ENCODE measurements at regions not wholly inside any gene's neighbourhood (a gene's known extent, or its start where the extent isn't known, plus 50 kb on each side); places are given as distances from the start of the nearest gene placed in this dataset.
"Not testable (repeated sequence)": the region's sequence is repeated elsewhere in the genome, so short reads cannot be mapped to it uniquely, and the experiment has no call there.

DNA sequence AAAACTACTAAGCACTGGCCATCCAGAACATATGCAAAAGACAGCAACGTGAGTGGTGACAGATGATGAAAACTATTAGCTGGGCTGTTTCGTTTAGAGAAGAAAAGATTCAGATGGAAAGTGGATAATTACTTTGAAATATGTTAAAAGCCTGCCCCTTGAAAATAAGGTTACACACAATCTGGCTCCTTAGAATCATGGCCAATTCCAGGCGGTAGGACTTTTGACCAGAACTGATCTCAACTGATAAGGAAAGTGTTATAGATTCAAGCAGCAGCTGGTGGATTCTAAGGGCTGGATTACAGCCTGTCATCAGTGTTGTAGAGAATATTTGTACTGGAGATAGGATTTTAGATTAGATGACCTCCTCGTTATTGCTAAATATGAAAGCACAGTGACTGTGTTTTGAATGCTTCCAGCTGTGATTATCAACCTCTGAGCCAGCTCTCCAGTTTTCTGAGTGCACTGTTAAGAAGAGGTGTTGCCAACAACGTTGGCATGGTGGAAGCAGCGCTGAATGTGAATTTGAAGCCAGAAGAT is 75.1 kb downstream of the KBTBD2 start:
- peak; percentile 38 for FAIRE-seq
- not testable (repeated sequence) for DNase-seq (ENCODE audit: insufficient read length)

DNA sequence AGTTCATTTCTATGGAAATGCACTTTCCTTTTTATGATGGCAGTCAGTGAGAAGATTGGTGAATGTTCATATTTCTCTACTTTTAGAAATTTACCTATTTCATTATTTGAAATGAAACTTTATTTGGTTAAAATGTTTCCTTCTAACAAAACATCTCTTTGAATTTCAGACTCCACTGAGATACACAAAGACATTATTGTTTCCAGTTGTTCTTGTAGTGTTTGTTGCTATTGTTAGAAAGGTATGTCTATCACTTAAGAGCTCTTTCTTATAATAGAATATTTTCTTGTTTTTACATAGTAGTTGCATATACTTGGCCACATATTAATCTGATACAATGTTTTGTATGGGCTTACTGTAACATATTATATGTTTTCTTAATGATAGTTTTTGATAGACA is 76.8 kb downstream of the KBTBD2 start:
- FAIRE-seq; DNase-seq (ENCODE audit: insufficient read length): not testable (repeated sequence)

DNA sequence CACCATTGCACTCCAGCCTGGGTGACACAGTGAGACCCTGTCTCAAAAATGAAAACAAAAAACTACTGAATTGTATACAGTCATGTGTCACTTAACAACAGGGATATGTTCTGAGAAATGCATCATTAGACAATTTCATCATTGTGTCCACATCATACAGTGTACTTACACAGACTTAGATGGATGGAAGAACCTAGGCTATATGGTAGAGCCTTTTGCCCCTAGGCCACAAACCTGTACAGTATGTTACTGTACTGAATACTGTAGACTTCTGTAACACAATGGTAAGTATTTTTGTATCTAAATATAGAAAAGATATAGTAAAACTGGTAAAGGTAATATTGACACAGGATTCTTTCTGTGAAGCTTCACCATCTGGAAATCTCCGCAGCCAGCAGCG is 81.7 kb downstream of the KBTBD2 start:
- no peak for FAIRE-seq
- TF ChIP-seq POLR2A (IDR thresholded peaks at IDR 0.05; ENCODE audit: low read depth, low read length), result no peak
- no peak for TF ChIP-seq TAF1 (IDR thresholded peaks at IDR 0.05; ENCODE audit: borderline replicate concordance, low read depth, low read length)
- DNase-seq (ENCODE audit: insufficient read length), result no peak

DNA sequence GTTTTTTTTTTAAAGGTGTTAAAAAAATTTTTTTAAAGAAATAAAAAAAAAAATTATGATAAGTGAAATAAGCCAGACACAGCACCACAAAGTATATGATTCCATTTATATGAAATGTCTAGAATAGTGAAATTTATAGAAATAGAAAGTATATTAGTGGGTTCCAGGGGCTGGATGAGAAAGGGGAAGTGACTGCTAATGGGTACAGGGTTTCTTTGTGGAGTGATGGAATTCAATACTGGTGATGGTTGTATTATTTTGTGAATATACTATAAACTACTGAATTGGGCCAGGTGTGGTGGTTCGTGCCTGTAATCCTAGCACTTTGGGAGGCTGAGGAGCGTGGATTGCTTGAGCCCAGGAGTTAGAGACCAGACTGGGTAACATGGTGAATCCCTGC is 82.2 kb downstream of the KBTBD2 start:
- DNase-seq (ENCODE audit: insufficient read length), result no peak
- no peak for TF ChIP-seq POLR2A (IDR thresholded peaks at IDR 0.05; ENCODE audit: low read depth, low read length)
- FAIRE-seq, result no peak

DNA sequence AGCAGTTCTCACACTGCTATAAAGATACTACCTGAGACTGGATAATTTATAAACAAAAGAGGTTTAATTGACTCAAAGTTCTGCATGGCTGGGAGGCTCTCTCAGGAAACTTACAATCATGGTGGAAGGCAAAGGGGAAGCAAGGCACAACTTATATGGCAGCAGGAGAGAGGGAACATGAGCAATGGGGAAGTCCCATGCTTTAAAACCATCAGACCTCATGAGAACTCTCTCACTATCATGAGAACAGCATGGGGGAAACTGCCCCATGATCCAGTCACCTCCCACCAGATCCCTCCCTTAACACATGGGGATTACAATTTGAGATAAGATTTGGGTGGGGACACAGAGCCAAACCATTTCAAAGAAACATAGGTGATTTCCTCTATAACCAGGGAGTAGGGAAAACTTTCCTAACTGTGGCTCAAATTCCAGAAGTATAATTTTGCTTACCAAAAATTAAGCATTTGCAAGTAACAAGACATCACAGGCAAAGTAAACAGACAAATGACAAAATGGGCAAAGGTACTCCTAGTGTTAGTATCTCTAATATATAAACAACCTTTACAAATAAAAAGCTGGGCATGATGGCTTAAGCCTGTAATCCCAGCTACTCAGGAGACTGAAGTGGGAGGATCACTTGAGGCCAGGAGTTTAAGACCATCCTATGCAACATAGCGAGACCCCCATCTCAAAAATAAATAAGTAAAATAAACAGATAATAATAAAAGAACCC is 88.0 kb downstream of the KBTBD2 start:
- FAIRE-seq (no peak), DNase-seq (ENCODE audit: insufficient read length) (no peak)
- TF ChIP-seq TAF1 (IDR thresholded peaks at IDR 0.05; ENCODE audit: borderline replicate concordance, low read depth, low read length) (no peak), POLR2AphosphoS5 (IDR thresholded peaks at IDR 0.05; ENCODE audit: low read depth, low read length) (no peak), POLR2A (IDR thresholded peaks at IDR 0.05; ENCODE audit: low read depth, low read length) (no peak)

DNA sequence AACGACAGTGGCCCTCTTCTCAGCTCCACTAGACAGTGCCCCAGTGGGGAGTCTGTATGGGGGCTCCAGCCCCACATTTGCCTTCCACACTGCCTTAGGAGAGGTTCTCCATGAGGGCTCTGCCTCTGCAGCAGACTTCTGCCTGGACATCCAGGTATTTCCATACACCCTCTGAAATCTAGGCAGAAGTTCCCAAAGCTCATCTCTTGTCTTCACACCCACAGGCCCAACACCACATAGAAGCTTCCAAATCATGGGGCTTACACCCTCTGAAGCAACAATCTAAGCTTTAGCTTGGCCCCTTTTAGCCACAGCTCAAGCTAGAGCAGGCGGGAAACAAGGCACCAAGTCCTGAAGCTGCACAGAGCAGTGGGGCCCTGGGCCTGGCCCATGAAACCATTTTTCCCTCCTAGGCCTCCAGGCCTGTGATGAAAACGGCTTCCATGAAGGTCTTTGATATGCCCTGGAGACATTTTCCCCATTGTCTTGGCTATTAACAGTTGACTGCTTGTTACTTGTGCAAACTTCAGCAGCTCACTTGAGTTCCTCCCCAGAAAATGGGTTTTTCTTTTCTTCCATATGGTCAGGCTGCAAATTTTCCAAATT is 89.2 kb downstream of the KBTBD2 start:
- FAIRE-seq (no peak), DNase-seq (ENCODE audit: insufficient read length) (no peak)
- TF ChIP-seq TAF1 (IDR thresholded peaks at IDR 0.05; ENCODE audit: borderline replicate concordance, low read depth, low read length) (no peak), POLR2AphosphoS5 (IDR thresholded peaks at IDR 0.05; ENCODE audit: low read depth, low read length) (no peak), POLR2A (IDR thresholded peaks at IDR 0.05; ENCODE audit: low read depth, low read length) (no peak)

DNA sequence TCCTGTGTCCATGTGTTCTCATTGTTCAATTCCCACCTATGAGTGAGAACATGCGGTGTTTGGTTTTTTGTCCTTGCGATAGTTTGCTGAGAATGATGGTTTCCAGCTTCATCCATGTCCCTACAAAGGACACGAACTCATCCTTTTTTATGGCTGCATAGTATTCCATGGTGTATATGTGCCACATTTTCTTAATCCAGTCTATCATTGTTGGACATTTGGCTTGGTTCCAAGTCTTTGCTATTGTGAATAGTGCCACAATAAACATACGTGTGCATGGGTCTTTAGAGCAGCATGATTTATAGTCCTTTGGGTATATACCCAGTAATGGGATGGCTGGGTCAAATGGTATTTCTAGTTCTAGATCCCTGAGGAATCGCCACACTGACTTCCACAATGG is 98.5 kb downstream of the KBTBD2 start:
- FAIRE-seq; DNase-seq (ENCODE audit: insufficient read length): not testable (repeated sequence)

DNA sequence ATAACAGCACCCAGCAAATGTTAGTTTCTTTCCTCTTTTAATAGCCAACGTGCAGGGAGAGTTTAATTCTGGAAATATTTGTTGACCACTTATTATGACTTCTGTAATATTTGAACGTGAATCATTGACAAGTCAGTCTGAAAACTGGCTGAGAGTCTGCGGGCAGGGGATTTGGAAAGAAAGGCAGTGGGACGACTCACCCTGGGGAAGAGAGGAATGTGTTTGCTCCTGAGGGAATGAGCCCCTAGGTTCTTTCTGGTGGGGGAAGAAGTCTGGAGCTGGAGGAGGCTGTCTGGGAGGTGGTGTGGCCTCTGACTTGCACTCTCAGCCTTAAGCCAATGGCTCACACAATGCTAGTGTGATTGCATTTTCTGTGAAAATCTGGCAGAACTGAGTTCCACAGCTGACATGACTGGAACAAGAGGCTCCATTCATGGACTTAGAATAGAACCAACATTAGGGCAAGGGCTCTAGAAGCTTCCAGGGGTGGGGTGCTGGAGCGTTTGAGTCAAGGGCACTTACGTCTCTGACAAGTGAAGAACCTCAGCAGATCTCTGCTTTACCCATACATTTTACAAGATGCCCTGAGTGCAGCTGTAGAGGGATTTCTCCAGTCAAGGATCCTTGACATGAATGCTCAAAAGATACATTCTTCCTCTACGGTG is 100.7 kb downstream of the KBTBD2 start:
- not testable (repeated sequence) for DNase-seq (ENCODE audit: insufficient read length); FAIRE-seq

DNA sequence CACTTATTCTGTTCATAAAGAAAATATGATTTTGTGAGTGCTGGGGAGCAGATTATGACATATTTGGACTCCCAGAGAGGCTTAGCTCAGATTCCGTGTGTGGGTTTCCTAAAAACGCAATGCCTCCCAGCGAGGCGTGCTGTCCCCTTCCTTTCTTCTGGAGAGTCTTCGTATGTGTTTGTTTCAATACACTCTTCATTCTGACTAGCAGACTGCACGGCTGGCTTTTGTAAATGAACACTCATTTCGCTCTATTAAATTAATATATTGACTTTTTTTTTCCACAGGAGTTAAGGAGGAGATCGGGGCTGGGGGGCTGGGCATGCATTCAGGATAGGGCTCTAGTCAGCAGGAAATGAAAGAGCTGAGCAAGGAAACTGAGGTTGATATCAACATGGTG is 102.3 kb downstream of the KBTBD2 start:
- not testable (repeated sequence) for FAIRE-seq; DNase-seq (ENCODE audit: insufficient read length)

DNA sequence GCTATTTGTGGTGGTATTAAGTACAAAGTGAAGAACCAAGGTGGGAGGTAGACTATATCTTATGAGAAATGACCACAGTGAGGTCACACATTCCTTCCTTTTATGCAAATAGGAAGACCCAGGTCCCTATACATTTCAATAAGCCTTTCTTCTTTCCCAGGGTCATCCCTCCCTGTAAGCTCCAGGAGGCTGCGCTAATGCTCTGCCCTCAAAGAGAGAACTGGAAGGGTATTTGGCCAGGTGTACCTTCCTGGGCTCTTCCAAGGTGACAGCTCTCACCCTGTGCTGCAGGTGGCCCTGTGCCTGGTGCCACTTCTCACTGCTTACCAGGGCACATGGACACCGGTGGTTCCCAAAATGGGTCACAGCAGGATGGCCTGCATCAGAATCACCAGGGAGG is 103.4 kb downstream of the KBTBD2 start:
- DNase-seq (ENCODE audit: insufficient read length); FAIRE-seq: not testable (repeated sequence)

DNA sequence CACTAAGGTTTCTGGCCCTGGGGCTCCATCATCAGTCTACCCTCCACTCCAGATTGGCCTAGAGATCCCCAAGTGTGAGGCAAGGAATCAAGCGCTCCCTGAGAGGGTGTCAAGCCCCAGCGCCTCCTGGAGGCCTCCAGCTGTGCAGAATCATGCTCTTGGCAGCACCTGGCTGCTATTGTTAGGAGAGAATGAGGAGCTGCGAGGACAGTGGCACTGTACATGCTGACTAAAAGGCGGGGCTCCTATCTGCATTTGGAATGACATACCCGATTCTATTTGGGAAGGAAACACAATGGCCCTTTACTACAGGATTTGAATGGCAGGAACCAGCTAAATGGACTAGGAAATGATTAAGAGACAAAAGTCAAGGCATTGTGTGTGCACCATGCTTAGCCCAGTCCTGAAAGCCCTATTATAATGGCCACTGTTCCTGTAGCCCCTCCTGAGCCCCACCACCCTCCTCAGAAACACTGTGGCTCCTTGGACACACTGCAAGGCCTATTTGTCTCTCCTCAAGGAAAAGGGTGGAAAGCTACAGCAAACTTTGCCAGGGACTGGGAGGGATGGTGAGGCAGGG is 106.1 kb downstream of the KBTBD2 start:
- not testable (repeated sequence) for DNase-seq (ENCODE audit: insufficient read length)

DNA sequence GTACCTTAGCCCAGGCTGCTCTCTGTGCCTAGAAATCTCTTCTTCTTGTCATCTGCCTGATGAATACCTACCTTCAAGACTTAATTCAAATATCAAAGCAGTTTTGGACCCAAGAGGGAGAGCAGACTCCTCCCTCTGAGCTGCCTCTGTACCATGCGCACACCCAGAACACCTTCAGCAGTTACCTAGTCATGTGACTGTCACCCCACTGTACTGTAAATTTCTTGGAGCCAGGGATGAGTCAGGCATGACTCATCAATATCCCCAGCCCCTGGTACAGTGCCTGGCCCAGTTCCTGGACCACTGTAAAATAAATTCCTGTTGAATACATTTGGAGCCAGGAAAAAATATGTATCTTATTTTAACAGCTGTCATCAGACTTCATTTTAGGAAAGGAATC is 111.7 kb downstream of the KBTBD2 start:
- not testable (repeated sequence) for DNase-seq (ENCODE audit: insufficient read length); FAIRE-seq

More for the DNA sequence above, 106.1 kb downstream of the KBTBD2 start:
- not testable (repeated sequence) for FAIRE-seq

DNA sequence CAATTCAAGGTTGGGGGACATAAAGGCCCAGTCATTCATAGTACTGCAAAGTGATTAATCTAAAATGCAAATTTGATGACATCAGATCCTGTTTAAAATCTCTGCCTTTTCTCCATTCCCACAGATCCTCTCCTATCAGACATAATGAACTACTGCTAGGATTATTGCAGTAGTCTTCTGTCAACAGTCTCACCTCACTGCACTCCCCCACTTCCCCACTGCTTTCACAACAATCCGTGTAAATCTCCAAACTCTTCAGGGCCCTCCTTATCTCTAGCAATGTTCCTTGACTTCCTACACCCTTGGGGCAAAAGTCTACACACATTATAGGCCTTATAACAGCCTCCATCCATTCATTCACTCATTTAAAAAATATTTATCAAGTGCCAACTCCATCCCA is 112.4 kb downstream of the KBTBD2 start:
- no peak for DNase-seq (ENCODE audit: insufficient read length)
- no peak for TF ChIP-seq TAF1 (IDR thresholded peaks at IDR 0.05; ENCODE audit: borderline replicate concordance, low read depth, low read length)
- TF ChIP-seq POLR2A (IDR thresholded peaks at IDR 0.05; ENCODE audit: low read depth, low read length), result no peak
- no peak for TF ChIP-seq POLR2AphosphoS5 (IDR thresholded peaks at IDR 0.05; ENCODE audit: low read depth, low read length)
- FAIRE-seq, result no peak

DNA sequence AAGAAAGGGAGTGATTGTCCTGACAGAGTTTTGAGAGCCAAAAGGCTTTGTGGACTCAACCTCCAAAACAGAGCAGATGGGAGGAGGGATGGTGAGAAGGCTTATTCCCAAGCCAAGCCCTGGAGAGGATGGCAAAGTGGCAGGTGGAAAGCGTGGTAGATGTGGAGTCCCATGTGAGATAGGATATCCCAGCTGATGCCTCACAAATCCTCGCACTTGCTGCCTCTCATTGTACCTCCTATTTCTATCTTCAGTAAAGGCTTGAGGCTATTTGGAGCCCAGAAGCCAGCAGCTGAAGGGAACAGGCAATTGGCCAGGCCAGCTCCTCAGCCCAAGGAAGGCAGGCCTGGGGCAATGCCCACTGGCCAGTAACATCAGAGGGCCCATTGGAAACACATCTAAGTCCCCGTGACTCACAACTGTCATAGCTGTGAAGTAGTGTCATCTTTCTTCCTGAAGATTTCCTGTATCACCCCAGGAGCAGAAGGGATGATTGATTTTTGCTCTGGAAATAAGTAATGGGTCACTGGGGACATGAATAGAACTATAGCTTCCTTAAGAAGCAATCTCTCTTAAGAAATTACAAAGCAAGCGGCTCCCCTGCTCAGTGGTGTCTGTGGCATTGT is 114.4 kb downstream of the KBTBD2 start:
- FAIRE-seq; DNase-seq (ENCODE audit: insufficient read length): not testable (repeated sequence)

DNA sequence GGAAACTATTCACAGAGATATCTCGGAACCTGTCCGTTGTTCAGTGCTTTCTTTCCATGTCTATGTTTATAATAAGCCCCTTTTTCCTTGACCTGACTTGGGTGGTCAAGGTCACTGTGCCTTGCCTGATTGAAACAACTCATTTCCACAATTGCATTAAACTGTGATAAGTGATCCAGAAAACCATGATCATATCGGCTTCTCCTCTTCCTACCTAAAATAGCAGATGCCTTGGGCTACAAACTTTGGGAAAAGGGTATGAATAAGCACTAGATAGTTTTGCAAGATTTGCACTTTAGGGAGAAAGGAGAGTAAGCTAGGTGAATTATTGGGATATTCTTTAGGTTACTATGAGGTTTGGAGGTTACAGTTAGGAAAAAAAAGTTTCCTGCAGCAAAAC is 115.2 kb downstream of the KBTBD2 start:
- FAIRE-seq; DNase-seq (ENCODE audit: insufficient read length): not testable (repeated sequence)

DNA sequence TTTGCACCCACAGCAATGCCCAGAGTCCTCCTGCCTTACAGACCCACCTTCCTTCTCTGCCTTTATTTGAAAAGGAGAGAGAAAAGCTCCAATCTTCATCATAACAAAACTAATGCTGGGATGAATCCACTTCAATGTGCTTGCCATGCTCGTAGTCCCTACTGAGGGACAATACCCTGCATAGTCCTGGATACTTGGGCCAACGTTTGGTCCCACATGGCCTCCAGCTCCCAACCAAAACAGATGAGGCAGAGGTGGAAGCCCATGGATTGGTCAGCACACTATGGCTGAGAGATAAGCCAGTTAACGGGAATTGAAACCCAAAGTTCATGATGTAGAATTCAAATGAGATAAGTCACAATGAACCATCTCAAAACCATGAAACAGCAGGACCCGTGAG is 115.8 kb downstream of the KBTBD2 start:
- not testable (repeated sequence) for DNase-seq (ENCODE audit: insufficient read length); FAIRE-seq
